Limb (tissue), 2 donors: ENCODE measurements at regions not wholly inside any gene's neighbourhood (a gene's known extent, or its start where the extent isn't known, plus 50 kb on each side); places are given as distances from the start of the nearest gene placed in this dataset.

Experiments used
- DNase-seq, 2 donors: peaks; one replicate each; pipeline ENCODE4 v3.0.0-alpha.2; 2016; ENCODE audit errors: extremely low spot score in 2 of 2

DNA sequence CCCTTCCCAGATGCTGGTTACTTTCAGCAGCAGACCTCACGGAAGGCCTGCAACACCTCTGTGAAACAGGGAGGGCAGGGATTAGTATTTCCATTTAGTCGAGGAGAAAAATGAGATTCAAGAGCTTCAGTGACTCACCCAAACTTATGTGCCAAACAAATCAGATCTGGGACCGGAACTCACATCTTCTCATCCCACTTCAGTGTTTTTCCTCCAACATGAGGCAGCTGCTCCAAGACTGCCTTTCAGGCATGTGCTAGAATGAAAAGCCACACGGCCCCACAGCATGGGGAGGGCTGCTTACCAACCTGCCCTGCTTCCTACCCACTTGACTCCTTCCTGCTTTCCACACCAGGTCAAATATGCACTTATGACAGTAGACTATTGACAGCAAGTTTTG lies 129.4 kb upstream of the SLC24A5 start:
- DNase-seq, result no peak

GRCh38 chr15:47993051-47993450 lies 127.7 kb upstream of the SLC24A5 start:
- DNase-seq, result no peak

- DNase-seq, result no peak
Observed at GRCh38 chr15:47997195-47998080, 123.4 kb upstream of the SLC24A5 start.

DNA sequence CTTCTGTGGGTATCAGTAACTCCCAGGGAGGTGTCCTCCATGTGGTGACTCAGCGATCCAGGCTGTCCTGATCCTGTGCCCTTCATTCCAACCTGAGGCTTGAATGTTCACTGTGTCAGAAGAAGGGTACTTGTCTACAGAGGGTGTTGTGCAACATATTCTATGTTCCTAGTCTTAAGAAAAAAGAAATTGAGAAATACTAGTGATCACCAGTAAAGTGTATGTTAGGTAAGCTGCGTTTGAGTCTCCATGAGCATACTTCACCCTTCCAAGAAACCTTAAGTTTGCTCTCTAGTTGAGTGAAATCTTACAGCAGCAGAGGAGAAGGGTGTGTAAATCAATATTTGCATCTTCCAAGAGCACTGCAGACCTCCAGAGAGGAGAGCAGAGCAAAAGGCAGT lies 122.2 kb upstream of the SLC24A5 start:
- no peak for DNase-seq

DNA sequence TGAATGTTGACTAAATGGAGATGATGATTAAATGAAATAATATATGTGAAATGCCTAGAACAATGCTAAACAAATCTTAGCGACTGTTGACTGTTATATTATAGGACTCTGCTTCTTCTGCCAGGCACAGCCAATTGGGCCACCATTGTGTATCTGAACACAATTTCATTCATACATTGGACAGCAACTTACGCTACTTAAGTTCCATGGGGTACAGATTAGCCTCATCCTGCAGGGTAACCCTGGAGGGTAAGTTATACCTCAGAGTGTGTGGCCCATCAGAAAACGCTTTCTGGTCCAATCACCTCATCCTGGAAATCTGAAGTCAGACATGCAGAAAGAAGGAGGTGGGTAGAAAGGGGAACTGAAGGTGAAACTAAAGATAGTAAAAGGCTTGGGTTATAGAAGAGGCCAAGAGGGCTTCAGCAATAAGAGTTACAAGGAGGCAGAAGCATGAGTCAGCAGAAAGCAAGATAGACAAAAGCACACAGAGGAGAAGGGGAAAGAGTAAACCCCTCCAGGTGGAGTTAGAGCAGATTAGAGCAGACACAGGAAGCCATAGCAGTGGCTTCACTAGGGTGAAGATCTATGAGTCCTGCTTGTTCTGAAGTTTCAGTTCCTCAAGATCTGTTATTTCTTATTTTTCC lies 119.3 kb upstream of the SLC24A5 start:
- no peak for DNase-seq

- DNase-seq, result no peak
Observed at GRCh38 chr15:48002767-48003166, 118.0 kb upstream of the SLC24A5 start.

DNA sequence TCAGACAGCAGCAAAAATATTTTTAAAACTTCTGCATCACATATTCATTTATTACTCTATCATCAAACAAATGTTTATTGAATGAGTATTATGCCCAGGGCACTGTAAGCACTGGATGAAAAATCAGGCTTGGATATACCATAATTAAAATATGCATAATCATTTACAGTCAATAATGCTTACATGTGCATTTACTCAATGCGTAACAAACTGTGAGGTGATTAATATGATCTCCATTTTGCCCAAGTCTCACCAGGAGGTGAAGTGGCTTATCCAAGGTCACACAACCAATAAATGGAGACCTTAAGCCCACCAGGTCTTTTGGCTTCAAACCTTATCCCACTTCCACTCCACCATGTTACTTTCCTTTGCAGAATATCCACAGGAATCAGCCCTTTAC lies 117.3 kb upstream of the SLC24A5 start:
- no peak for DNase-seq

DNA sequence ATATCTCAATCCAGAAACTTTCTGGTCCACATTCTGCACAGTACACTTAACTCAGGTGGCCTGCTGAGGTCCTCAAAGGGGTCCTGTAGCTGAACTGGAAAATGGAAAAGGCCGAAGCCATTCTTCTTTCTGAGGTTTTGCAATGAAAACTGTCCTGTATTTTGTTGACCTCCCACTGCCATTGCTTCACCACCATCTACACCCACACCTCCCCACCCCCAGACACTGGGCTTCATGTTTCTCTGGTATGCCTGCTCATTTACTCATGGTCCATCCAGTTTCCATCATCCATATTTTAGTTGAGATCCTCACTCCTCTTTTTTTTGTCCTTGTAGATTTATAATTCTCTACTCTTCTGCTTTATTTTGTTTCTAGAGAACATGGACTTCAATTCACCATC lies 115.7 kb upstream of the SLC24A5 start:
- DNase-seq, result no peak

- DNase-seq, result no peak
Observed at GRCh38 chr15:48006031-48006511, 114.7 kb upstream of the SLC24A5 start.

- DNase-seq, result no peak
Observed at GRCh38 chr15:48010316-48010715, 110.5 kb upstream of the SLC24A5 start.

DNA sequence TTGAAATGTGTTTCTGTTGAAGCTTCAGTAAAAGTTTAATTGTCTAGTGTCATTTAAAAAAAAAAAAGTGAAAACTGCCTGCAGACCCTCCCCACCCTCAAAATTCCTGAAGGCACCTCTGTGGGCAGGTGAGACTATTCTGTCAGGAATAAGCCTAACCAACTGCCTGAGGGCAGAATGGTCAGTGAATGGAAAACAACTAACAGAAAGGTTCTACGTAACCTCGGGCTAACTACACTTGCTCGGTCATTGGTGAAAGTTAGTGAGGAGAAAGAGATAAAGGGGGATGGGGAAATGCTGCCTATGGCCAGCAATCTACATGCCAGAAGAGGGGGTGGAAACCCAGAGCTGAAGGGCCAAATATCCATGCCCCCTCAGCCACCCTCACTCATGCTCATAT lies 108.6 kb upstream of the SLC24A5 start:
- DNase-seq, result no peak

- no peak for DNase-seq
Observed at GRCh38 chr15:48016865-48017264, 103.9 kb upstream of the SLC24A5 start.

GRCh38 chr15:48017747-48018146 lies 103.0 kb upstream of the SLC24A5 start:
- no peak for DNase-seq

DNA sequence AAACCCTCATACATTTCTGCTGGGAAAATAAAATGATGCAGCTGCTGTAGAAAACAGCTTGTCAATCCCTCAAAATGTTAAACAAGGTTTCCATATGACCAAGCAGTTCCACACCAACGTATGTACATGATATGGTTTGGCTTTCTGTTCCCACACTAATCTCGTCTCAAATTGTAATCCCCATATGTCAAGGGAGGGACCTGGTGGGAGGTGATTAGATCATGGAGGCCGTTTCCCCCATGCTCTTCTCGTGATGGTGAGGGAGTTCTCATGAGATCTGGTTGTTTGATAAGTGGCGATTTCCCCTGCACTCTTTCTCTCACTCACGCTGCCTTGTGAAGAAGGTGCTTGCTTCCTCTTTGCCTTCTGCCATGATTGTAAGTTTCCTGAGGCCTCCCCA lies 100.6 kb upstream of the SLC24A5 start:
- no peak for DNase-seq

GRCh38 chr15:48021336-48022086 lies 99.3 kb upstream of the SLC24A5 start:
- no peak for DNase-seq

DNA sequence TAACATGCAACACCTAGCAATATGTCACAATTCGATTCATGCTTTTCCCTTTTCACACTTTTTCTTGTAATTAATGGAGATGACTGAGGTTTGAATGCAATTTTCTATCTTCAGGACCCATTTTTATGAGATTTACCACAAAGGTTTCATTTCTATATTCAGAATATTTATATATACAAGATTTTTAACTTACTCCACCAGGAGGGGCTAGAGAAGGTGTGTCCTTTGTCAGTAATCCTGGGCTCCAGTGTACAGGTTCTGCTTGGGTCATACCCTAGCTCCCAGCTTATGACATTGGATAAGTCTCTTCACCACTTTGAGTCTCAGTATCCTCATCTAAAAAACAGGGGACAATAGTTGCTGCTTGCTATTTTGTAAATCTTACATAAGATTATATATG lies 95.7 kb upstream of the SLC24A5 start:
- no peak for DNase-seq

DNA sequence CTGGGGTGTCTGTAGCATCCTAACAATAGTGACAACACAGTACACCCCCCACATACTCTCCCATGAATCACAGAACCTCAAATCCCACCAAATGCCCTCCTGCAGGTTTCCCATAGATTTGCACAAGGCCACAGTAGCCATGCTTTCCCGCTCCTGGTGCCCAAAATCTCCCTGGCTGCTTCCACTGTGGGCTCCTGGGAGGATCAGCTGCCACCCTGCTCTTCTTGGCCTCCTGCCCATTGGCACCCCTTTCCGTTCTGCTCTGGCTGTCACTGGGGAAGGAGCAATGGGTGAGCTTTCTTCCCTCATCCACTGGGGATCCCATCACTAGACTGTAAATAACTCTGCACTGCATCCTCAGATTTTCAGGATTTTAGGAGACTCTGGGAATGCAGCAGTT lies 92.1 kb upstream of the SLC24A5 start:
- DNase-seq, result no peak

DNA sequence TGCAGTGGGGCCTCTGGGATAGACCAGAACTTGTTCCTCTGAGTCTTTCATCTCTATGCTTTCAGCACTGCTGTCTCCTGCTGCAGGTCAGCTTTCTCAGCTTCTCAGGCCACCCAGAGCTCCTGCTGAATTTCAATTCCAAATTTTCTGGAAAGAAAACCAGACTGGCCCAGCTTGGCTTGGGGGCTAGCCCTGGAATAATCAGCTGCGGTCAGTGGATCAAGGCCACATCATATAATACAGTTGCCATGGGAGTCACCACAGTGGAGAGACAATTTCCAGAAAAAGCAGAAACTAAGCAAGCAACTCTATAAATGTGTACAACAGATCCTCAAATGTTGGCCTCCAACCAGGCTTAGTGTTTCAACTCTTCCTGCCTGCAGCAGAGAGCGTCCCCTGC lies 91.1 kb upstream of the SLC24A5 start:
- DNase-seq, result no peak

DNA sequence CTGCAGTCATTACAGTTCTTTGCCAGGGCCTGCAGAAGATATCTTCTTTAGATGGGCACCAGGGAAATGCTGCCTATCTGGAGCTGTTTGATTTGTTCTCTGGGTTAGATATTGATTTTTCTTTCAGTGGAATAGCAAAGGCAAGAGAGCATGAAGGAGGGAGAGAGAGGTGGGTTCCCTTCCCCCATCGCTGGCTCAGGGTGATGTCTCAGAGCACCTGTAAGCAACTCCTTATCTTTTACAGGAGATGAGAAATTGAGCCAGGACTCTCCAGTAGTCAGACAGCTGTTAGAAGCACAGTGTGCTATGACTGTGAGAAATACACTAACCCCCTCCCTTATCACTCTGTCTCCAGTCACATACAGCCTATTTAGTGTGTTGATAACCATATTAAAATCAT lies 89.3 kb upstream of the SLC24A5 start:
- no peak for DNase-seq

DNA sequence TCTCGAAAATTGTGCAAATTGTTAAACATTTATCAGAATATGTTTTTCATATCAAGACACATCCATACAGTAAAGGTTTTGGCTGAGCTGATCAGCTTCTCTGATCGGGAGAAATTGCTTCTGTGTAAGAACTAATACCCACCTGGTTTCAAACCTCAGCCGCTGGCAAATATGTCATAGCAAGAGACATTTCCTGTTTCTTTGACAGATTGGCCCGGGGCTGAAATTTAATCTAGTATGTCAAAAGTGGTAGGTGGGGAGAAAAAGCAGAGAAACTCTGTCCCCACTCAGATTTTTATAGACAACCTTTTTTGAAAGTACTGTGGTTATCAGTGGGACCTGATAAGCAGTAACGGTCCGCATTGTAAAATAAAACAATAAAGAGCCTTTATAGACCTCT lies 88.8 kb upstream of the SLC24A5 start:
- DNase-seq, result no peak

- no peak for DNase-seq
Observed at GRCh38 chr15:48032911-48033310, 87.9 kb upstream of the SLC24A5 start.

DNA sequence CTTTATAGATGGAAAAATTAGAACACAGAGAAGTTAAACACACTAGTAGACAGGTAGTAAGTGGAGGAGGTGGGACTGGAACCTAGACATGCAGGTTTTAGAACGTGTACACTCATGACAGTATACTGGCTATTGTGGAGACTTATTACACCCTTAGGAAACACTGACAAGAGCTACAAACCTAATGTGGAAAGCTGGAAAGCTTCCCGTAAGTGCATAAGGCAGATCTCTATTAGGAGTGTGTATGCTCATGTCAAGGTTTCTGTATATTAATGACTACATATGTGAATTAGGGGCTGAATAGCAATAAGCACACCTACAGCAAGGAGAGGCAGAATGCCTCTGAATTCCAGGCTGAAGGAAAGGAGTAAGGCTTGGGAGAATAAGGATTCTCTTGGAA lies 82.6 kb upstream of the SLC24A5 start:
- DNase-seq, result no peak
